ENCODE measurements at regions not wholly inside any gene's neighbourhood (a gene's known extent, or its start where the extent isn't known, plus 50 kb on each side); places are given as distances from the start of the nearest gene placed in this dataset.

DNA sequence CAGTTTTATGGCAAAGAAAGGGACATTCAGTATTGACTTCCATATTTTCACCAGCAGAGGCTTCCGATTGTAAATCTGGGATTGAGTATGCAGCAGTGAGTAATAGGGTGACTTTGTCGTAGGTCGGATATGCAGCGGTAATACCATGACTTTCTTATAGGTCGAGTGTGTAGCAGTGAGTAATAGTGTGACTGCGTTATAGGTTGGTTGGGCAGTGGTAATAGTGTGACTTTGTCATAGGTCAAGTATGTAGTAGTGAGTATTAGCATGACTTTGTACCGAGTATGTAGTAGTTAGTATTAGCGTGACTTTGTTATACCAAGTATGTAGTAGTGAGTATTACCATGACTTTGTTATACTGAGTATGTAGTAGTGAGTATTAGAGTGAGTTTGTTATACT lies 268.2 kb upstream of the ADARB2 start:
- TF ChIP-seq EZH2 (IDR thresholded peaks at IDR 0.05), result no peak
- no peak for TF ChIP-seq CTCF (IDR thresholded peaks at IDR 0.05)
- no peak for TF ChIP-seq EZH2phosphoT487 (IDR thresholded peaks at IDR 0.05)
